Adrenal gland (tissue), 5 donors: ENCODE measurements at regions not wholly inside any gene's neighbourhood (a gene's known extent, or its start where the extent isn't known, plus 50 kb on each side); places are given as distances from the start of the nearest gene placed in this dataset.

Experiments used
- POLR2A ChIP-seq, 2 donors: fragments of 450-650 bp; IDR thresholded peaks; one replicate each; pipeline ENCODE4 v1.6.1; 2017; ENCODE audit warnings: antibody characterized with exemption in 2 of 2, mild to moderate bottlenecking in 2 of 2, moderate library complexity in 1 of 2
- TF ChIP-seq, protein P1 (sequence below), 6 experiments: fragments of 450-650 bp in 4 of 6; fragments of 200-600 bp in 2 of 6; sonication (generic) in 1 of 6; IDR thresholded peaks; 1 replicate in 5 of 6; 2 replicates in 1 of 6; pipeline versions ENCODE4 v1.5.1 to v1.8.0; 2016 to 2021; ENCODE audit warnings: antibody characterized with exemption in 6 of 6, mild to moderate bottlenecking in 2 of 6, moderate library complexity in 1 of 6
- donor health status: DM: no; HTN: no; CAD: no.

DNA sequence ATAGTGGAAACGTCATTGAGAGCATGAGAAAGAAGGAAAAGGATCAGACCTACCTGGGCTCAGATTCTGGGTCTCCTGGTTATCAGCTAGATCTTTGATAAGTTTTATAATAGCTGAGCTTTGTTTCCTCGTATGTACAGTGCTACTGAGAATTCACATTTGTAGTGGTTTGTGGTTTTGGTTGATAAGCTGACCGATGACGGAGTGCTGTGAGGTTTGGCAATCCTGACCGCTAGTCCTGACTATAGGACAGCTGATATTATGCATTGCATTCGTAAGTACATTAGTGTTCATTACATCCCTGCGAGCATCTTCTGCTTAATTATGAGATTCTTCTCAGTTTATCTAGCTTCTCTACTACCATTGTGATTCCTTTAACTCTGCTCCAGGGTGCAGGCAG lies 190.7 kb upstream of the SLC27A6 start:
- TF ChIP-seq POLR2A (IDR thresholded peaks at IDR 0.05), result no peak
- TF ChIP-seq, protein P1, sequence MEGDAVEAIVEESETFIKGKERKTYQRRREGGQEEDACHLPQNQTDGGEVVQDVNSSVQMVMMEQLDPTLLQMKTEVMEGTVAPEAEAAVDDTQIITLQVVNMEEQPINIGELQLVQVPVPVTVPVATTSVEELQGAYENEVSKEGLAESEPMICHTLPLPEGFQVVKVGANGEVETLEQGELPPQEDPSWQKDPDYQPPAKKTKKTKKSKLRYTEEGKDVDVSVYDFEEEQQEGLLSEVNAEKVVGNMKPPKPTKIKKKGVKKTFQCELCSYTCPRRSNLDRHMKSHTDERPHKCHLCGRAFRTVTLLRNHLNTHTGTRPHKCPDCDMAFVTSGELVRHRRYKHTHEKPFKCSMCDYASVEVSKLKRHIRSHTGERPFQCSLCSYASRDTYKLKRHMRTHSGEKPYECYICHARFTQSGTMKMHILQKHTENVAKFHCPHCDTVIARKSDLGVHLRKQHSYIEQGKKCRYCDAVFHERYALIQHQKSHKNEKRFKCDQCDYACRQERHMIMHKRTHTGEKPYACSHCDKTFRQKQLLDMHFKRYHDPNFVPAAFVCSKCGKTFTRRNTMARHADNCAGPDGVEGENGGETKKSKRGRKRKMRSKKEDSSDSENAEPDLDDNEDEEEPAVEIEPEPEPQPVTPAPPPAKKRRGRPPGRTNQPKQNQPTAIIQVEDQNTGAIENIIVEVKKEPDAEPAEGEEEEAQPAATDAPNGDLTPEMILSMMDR (IDR thresholded peaks at IDR 0.05), result no peak
